Astrocyte (in vitro differentiated cells and primary cell): ENCODE measurements at regions not wholly inside any gene's neighbourhood (a gene's known extent, or its start where the extent isn't known, plus 50 kb on each side); places are given as distances from the start of the nearest gene placed in this dataset.
"Not testable (repeated sequence)": the region's sequence is repeated elsewhere in the genome, so short reads cannot be mapped to it uniquely, and the experiment has no call there.

Experiments used
- EZH2 ChIP-seq: IDR thresholded peaks from 2 replicates; pipeline ENCODE4 v1.6.1; 2012; ENCODE audit warnings: mild to moderate bottlenecking, low read length, inconsistent platforms; ENCODE audit not compliant: insufficient read depth
- TF ChIP-seq, protein P1 (sequence below): IDR thresholded peaks from 2 replicates; pipeline ENCODE4 v1.5.1; 2011; ENCODE audit warnings: low read depth, mild to moderate bottlenecking, inconsistent platforms, low read length, moderate library complexity; ENCODE audit not compliant: insufficient read depth

GRCh38 chr13:38071340-38071739, 201.8 kb upstream of the TRPC4 start:
- TF ChIP-seq, protein P1, sequence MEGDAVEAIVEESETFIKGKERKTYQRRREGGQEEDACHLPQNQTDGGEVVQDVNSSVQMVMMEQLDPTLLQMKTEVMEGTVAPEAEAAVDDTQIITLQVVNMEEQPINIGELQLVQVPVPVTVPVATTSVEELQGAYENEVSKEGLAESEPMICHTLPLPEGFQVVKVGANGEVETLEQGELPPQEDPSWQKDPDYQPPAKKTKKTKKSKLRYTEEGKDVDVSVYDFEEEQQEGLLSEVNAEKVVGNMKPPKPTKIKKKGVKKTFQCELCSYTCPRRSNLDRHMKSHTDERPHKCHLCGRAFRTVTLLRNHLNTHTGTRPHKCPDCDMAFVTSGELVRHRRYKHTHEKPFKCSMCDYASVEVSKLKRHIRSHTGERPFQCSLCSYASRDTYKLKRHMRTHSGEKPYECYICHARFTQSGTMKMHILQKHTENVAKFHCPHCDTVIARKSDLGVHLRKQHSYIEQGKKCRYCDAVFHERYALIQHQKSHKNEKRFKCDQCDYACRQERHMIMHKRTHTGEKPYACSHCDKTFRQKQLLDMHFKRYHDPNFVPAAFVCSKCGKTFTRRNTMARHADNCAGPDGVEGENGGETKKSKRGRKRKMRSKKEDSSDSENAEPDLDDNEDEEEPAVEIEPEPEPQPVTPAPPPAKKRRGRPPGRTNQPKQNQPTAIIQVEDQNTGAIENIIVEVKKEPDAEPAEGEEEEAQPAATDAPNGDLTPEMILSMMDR: not testable (repeated sequence)
- not testable (repeated sequence) for TF ChIP-seq EZH2
